Kidney glomerular epithelial cell (primary cell): ENCODE measurements at regions not wholly inside any gene's neighbourhood (a gene's known extent, or its start where the extent isn't known, plus 50 kb on each side); places are given as distances from the start of the nearest gene placed in this dataset.
"Not testable (repeated sequence)": the region's sequence is repeated elsewhere in the genome, so short reads cannot be mapped to it uniquely, and the experiment has no call there.

ENCODE experiments used
- DNase-seq: peaks from one replicate; lab custom pipeline; 2025; lab: John Stamatoyannopoulos, UW

- no peak for DNase-seq
These were observed 104.3 kb downstream of the MTERF1 start for GRCh38 chr7:91776171-91776570.

- no peak for DNase-seq
These were observed 103.0 kb downstream of the MTERF1 start for GRCh38 chr7:91777522-91777921.

- no peak for DNase-seq
These were observed 102.1 kb downstream of the MTERF1 start for GRCh38 chr7:91778416-91778815.

GRCh38 chr7:91780521-91780920 lies 100.0 kb downstream of the MTERF1 start:
- no peak for DNase-seq

- peak; percentile 29 for DNase-seq
These were observed 96.0 kb downstream of the MTERF1 start for GRCh38 chr7:91784469-91784868.

GRCh38 chr7:91787931-91788330 lies 92.6 kb downstream of the MTERF1 start:
- no peak for DNase-seq

GRCh38 chr7:91789086-91789485 lies 91.4 kb downstream of the MTERF1 start:
- no peak for DNase-seq

GRCh38 chr7:91789558-91789957 lies 90.9 kb downstream of the MTERF1 start:
- no peak for DNase-seq

GRCh38 chr7:91790646-91791045 lies 89.9 kb downstream of the MTERF1 start:
- DNase-seq = not testable (repeated sequence)

GRCh38 chr7:91796122-91796521 lies 84.4 kb downstream of the MTERF1 start:
- no peak for DNase-seq

- no peak for DNase-seq
These were observed 82.1 kb downstream of the MTERF1 start for GRCh38 chr7:91798425-91798824.

GRCh38 chr7:91800389-91800788 lies 80.1 kb downstream of the MTERF1 start:
- no peak for DNase-seq

GRCh38 chr7:91801331-91801983 lies 79.0 kb downstream of the MTERF1 start:
- DNase-seq = no peak

- no peak for DNase-seq
These were observed 69.3 kb downstream of the MTERF1 start for GRCh38 chr7:91811236-91811635.

GRCh38 chr7:91811641-91812040 lies 68.9 kb downstream of the MTERF1 start:
- DNase-seq = no peak

GRCh38 chr7:91812388-91812787 lies 68.1 kb downstream of the MTERF1 start:
- DNase-seq = no peak

- DNase-seq = no peak
These were observed 66.3 kb downstream of the MTERF1 start for GRCh38 chr7:91814189-91814588.
